ENCODE measurements at regions not wholly inside any gene's neighbourhood (a gene's known extent, or its start where the extent isn't known, plus 50 kb on each side); places are given as distances from the start of the nearest gene placed in this dataset.
"Not testable (repeated sequence)": the region's sequence is repeated elsewhere in the genome, so short reads cannot be mapped to it uniquely, and the experiment has no call there.

- no peak overlapping the region for H3K4me3 ChIP-seq
- no peak for TF ChIP-seq POLR2A (IDR thresholded peaks at IDR 0.05)
- TF ChIP-seq POLR2AphosphoS5 (IDR thresholded peaks at IDR 0.05), result no peak
- no peak for TF ChIP-seq EP300 (IDR thresholded peaks at IDR 0.05)
- no peak for TF ChIP-seq CTCF (IDR thresholded peaks at IDR 0.05)
- no peaks in the 10 kb centered on the region for H3K4me1 ChIP-seq
- WGBS, 2 donors, result 8 to 21% methylated on average over 1 of the region's 1 CpG
- no peaks in the 10 kb centered on the region for H3K9me3 ChIP-seq
- H3K27me3 ChIP-seq, result no peaks in the 10 kb centered on the region
- H3K36me3 ChIP-seq, result no peaks in the 10 kb centered on the region
- H3K27ac ChIP-seq, result no peak overlapping the region
- DNase-seq, result no peak
- intact Hi-C loops (cut with DNase I), result no loop called here
These were observed 187.7 kb upstream of the CMC1 start for GRCh38 chr3:28053759-28054158.

- intact Hi-C loops (cut with DNase I), result no loop called here
- TF ChIP-seq CTCF (IDR thresholded peaks at IDR 0.05) (no peak), POLR2A (IDR thresholded peaks at IDR 0.05) (no peak), EP300 (IDR thresholded peaks at IDR 0.05) (no peak), POLR2AphosphoS5 (IDR thresholded peaks at IDR 0.05) (no peak)
- 73 to 91% methylated on average over 2 of the region's 2 CpGs for WGBS, 2 donors
- Histone ChIP-seq H3K4me1 (no peaks in the 10 kb centered on the region), H3K27ac (no peak overlapping the region), H3K36me3 (no peaks in the 10 kb centered on the region), H3K4me3 (no peak overlapping the region), H3K9me3 (no peaks in the 10 kb centered on the region), H3K27me3 (no peaks in the 10 kb centered on the region)
- DNase-seq, result no peak
These were observed 184.6 kb upstream of the CMC1 start for GRCh38 chr3:28056806-28057205.

GRCh38 chr3:28057539-28057938 is 183.9 kb upstream of the CMC1 start:
- H3K4me3 ChIP-seq, result no peak overlapping the region
- H3K27me3 ChIP-seq, result no peaks in the 10 kb centered on the region
- H3K36me3 ChIP-seq, result no peaks in the 10 kb centered on the region
- H3K27ac ChIP-seq, result no peak overlapping the region
- intact Hi-C loops (cut with DNase I), result no loop called here
- H3K9me3 ChIP-seq, result no peaks in the 10 kb centered on the region
- TF ChIP-seq POLR2A (IDR thresholded peaks at IDR 0.05) (no peak), POLR2AphosphoS5 (IDR thresholded peaks at IDR 0.05) (no peak), EP300 (IDR thresholded peaks at IDR 0.05) (no peak), CTCF (IDR thresholded peaks at IDR 0.05) (no peak)
- H3K4me1 ChIP-seq, result no peaks in the 10 kb centered on the region
- no peak for DNase-seq
- 63 to 77% methylated on average over 2 of the region's 2 CpGs for WGBS, 2 donors

GRCh38 chr3:28059199-28059598 is 182.2 kb upstream of the CMC1 start:
- H3K4me3 ChIP-seq; H3K4me1 ChIP-seq; DNase-seq; H3K27ac ChIP-seq; H3K9me3 ChIP-seq; intact Hi-C loops (cut with DNase I); H3K27me3 ChIP-seq; H3K36me3 ChIP-seq: not testable (repeated sequence)
- WGBS, 2 donors, result 91 to 92% methylated on average over 23 to 25 of the region's 25 CpGs

GRCh38 chr3:28066020-28066419 is 175.4 kb upstream of the CMC1 start:
- no peak for TF ChIP-seq EP300 (IDR thresholded peaks at IDR 0.05)
- TF ChIP-seq POLR2AphosphoS5 (IDR thresholded peaks at IDR 0.05), result no peak
- no peak for TF ChIP-seq CTCF (IDR thresholded peaks at IDR 0.05)
- no peak for TF ChIP-seq POLR2A (IDR thresholded peaks at IDR 0.05)
- no peak overlapping the region for H3K4me3 ChIP-seq
- H3K9me3 ChIP-seq, result peaks cover 0 to 3% (median 2%) of the 10 kb centered on the region in 4 donors
- no peaks in the 10 kb centered on the region for H3K27me3 ChIP-seq
- DNase-seq, result no peak
- H3K4me1 ChIP-seq, result no peaks in the 10 kb centered on the region
- intact Hi-C loops (cut with DNase I), result no loop called here
- no peak overlapping the region for H3K27ac ChIP-seq
- WGBS, 2 donors, result 96% methylated on average over 5 of the region's 5 CpGs
- H3K36me3 ChIP-seq, result no peaks in the 10 kb centered on the region
